ENCODE measurements at regions not wholly inside any gene's neighbourhood (a gene's known extent, or its start where the extent isn't known, plus 50 kb on each side); places are given as distances from the start of the nearest gene placed in this dataset.
"Not testable (repeated sequence)": the region's sequence is repeated elsewhere in the genome, so short reads cannot be mapped to it uniquely, and the experiment has no call there.

- not testable (repeated sequence) for TF ChIP-seq EZH2phosphoT487 (IDR thresholded peaks at IDR 0.05; ENCODE audit: insufficient read depth, low read depth); EZH2 (IDR thresholded peaks at IDR 0.05; ENCODE audit: insufficient read depth, poor library complexity, severe bottlenecking)
Observed at GRCh38 chr21:8705829-8706228, 1815.6 kb upstream of the TPTE start.
